NCI-H524 (cell line): ENCODE measurements at regions not wholly inside any gene's neighbourhood (a gene's known extent, or its start where the extent isn't known, plus 50 kb on each side); places are given as distances from the start of the nearest gene placed in this dataset.

Experiments
- DNase-seq, 2 experiments: peaks; one replicate each; lab custom pipeline; 2025; lab: John Stamatoyannopoulos, UW

DNA sequence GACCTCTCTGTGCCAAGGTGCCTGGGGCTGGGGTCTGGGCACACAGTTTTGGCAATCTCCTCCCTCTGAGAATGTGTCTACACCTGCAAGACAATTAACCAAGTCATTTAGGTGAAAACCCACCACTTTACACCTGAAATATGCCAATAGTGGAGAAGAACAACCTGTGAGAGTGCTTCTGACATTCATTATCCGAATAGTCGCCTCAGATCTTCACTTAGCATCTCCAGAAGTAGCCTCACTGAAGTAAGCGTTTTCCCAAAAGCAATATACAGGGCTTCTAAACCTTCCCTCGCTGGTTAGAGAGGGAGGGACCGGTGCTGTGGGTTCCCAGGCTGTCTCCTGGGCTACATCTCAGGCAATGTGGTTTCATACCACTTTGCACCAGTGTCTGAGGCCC, 173.5 kb downstream of the DDX1 start:
- no peak for DNase-seq

DNA sequence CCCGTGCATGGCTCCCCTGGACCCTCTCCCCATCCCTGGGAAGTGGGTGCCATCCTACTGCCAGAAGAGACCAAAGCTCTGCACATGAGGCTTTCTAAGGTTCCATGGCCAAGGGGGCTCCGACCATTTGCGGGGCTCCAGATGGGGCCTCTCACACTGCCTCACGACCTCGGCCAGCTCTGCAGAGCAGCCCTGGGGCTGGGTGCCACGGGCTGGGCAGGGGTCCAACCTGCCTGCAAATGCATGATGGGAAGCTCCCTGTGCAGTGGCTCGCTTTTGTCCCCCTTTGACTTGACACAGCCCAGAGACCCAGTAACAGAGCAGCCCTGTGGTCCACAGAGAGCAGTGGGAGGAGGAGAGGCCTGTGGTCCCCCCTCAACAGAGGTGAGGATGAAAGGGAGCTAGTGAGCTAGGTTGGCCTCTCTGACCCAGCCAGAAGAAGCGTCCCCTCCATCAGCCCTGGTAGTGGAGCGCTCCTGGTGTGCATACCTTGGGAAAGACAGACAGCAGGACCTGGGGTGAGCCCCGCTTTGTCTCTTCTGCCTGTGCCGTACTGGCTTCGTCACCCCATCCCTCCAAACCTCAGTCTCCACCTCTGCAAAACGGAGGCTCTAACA, 174.1 kb downstream of the DDX1 start:
- DNase-seq: no peak

DNA sequence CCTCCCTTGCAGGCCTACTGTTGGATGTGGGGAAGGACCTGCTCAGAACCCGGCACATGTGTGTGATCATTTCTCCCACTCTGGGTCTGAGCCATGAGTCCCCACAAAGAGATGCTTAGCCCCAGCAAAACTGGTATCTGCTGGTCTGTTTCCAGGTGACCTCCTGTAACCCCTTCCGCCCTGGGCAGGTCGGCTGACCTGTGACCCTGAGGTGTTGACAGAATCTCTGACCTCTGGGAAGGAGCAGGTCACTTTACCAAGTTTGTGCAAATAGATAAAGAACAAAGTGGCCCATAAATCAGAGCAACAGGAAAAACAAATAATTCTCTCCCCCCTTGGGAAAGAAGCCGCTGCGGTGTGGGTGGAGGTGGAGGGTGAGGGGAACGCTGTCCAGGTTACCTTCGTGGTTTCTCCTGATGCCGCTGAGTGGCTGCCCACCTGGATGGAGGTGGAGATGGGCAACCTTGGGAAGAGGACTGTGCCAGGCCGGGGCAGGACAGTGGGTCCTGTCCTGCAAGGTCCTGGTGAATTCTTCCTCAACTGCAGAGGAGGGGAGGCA, 174.0 kb upstream of the MYCN start:
- DNase-seq: no peak

GRCh38 chr2:15766911-15767597, 173.3 kb upstream of the MYCN start:
- DNase-seq: no peak

DNA sequence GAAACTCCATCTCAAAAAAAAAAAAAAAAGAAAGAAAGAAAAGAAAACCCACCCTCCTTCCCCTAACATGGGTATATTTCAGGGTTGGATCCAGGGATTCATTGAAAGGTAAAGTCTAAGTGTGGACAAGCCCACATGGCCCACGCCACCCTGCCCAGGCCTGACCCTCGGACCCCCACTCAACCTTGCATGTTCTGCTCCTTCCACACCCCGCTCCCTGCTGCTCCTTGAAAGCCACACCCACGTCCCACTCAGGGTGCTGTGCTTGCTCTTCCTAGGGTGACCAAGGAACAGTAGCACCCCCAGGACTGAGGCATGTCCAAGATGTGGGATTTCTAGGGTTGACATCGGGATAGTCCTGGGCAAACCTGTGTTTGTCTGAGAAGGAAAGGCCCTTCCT, 172.7 kb upstream of the MYCN start:
- no peak for DNase-seq

DNA sequence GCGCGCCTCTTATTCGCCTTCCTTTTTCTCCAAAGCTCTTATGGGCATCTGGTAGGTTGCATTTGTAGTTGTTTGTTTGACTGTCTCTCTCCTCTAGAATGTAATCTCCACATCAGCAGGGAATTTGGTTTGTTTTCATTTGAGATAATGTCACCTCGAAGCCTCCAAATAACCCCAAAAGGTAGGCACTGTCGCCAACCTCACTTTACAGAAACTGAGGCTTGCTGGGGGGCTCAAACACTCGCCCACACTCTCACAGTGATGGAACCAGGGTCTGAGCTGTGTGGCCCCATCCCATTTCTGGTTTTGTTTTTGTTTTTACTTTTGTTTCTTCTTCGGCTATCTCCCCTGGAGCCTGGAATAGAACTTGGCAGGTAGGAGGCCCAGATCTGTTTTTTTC, 172.2 kb upstream of the MYCN start:
- no peak for DNase-seq

- no peak for DNase-seq
These were observed 171.7 kb upstream of the MYCN start for GRCh38 chr2:15768615-15769014.

DNA sequence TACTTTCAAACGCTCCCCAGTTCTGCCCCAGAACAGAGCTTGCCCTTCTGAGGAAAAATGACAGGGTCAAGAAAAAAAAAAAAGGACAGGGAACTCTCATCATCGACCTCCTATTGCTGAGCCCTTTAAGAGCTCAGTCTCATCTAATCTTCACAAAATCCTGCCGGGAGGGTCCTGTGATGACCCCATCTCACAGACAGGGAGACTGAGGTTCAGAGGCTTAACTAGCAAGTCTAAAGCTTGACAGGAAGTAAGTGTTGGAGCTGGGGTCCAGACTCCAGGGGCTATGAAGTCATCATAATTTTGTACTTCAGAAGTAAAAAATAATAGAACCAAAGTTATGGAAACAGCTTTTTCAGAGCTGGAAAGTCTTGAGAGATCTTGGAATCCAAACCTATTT, 171.1 kb upstream of the MYCN start:
- DNase-seq: no peak

- DNase-seq: peak; percentile 37 to 67
These were observed 170.4 kb upstream of the MYCN start for GRCh38 chr2:15769676-15770547.

DNA sequence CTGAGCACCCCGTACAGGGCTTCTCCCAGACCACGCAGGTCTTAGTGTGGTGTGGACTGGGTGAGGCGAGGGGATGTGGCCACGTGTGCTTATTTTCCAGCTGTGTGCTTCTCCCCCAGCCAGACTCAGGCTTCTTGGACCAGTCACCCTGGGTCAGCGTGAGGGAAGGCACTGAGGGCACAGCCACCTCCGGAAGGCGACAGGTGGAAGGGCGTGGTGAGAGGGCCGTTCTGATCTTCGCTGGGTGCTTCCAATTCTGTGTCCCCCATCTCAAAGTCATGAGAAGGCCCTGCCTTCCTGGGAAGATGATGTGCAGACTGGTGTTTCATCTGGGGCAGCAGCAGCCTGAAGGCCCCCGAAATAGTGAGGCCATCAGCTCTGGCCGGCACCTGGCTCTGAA, 169.7 kb upstream of the MYCN start:
- DNase-seq: no peak

- DNase-seq: no peak
These were observed 169.2 kb upstream of the MYCN start for GRCh38 chr2:15771124-15771523.

GRCh38 chr2:15772086-15772595, 168.2 kb upstream of the MYCN start:
- DNase-seq: no peak

GRCh38 chr2:15772681-15773080, 167.7 kb upstream of the MYCN start:
- DNase-seq: no peak

DNA sequence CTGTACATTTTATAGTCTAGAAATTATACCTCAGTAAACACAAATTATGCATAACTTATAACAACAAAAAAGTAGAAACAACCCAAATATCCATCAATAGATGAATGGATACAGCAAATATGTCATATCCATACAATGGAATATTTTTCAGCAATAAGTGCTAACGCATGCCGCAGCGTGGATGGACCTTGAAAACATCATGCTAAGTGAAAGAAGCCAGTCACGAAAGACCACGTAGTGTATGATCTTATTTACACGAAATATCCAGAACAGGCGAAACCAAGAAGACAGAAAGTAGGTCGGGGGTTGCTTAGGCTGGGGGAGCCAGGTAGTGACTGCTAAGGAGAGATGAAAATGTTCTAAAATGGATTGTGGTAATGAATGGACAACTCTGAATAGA, 167.1 kb upstream of the MYCN start:
- DNase-seq: no peak

GRCh38 chr2:15773846-15774245, 166.5 kb upstream of the MYCN start:
- DNase-seq: no peak

GRCh38 chr2:15775753-15776628, 164.4 kb upstream of the MYCN start:
- DNase-seq: no peak

GRCh38 chr2:15776629-15776919, 163.8 kb upstream of the MYCN start:
- DNase-seq: no peak

DNA sequence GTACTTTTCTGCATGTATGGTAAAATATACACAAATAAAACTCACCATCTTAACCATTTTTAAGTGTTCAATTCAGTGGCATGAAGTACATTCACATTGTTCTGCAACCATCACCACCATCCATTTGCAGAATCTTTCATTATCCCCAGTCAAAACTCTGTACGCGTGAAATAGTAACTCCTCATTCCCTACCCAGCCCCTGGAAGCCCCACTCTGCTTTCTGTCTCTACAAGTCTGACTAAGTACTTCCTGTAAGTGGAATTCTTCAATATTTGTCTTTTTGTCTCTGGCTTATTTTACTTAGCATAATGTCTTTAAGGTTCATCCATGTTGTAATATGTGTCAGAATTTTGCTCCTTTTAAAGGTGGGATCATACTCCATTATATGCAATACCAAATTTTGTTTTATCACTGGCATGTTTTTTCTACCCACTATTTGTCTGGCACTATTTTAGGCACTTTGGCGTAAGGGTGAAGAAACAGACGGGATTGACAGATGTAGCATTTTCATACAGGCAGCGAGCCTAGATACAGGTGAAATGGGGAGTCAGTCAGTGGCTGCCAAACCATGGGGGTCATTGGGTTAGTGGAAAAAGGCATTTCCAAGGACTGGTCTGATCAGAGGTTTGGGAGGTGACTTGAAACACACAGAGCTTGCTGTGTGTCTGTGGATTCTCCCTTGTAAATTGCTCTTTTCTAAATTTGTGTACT, 163.2 kb upstream of the MYCN start:
- no peak for DNase-seq

DNA sequence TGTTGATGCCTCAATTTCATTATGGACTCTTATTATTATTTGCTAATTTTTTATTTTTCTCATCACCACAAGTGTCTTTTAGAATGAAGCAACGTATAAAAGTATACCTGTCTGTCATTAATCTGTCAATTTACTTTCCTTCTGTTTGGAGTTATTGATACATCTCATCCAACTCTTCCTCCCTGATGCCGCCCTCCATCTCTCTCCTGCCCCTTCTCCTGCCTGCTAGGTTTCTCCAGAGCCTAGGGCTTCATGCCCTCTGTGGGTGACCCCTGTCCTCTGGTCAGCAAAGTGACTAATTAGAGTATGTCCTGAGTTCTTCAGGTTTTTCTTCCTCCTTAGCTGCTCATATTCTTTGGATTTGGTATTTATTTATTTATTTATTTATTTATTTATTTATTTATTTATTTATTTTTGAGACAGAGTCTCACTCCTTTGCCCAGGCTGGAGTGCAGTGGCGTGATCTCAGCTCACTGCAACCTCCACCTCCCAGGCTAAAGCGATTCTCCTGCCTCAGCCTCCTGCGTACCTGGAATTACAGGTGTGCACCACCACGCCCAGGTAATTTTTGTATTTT, 162.5 kb upstream of the MYCN start:
- DNase-seq: no peak

DNA sequence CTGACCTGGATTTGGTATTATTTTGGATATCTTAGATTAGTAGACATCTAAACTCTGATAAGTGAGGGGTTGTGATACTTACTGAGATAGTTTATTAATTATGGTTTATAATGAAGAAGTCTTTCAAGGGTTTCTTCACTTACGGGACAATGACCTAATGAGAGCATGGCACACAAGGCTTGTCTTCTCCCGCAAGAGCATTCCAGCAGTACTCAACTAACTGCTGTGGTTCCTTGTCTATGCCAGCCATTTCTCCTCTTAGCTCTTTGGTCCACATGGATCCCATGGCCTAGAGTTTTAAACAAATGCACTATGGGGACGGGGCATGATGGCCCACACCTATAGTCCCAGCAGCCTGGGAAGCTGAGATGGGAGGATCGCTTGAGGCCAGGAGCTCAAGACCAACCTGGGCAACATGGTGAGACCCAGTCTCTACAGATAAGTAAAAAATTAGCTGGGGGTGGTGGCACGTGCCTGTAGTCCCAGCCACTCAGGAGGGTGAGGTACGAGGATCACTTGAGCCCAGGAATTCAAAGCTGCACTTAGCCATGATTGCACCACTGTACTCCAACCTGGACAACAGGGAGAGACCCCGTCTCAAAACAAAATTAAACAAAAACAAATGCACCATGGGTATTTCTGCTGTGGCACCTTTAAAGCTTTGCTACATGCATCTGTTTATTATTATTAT, 161.7 kb upstream of the MYCN start:
- no peak for DNase-seq
